A549 (cell line): ENCODE measurements at regions not wholly inside any gene's neighbourhood (a gene's known extent, or its start where the extent isn't known, plus 50 kb on each side); places are given as distances from the start of the nearest gene placed in this dataset.
"Not testable (repeated sequence)": the region's sequence is repeated elsewhere in the genome, so short reads cannot be mapped to it uniquely, and the experiment has no call there.

Experiments
- ATAC-seq, 2 experiments: fragments of 200-7000 bp in 1 of 2; fragments of >200 bp in 1 of 2; cut with Nextera tagmentation in 1 of 2; cut with Tn5 transposase in 1 of 2; 3 replicates each; pipeline versions ENCODE4 v1.8.0 to v1.9.1; 2018 to 2020; ENCODE audit warnings: mild to moderate bottlenecking in 1 of 2, moderate library complexity in 1 of 2
- CTCF ChIA-PET: fragments of 300-600 bp; sonication (Branson Sonifier 250); formaldehyde crosslinking; extraction: SDS; loops from one replicate; lab custom pipeline; 2021; ENCODE audit warnings: antibody characterized with exemption, inconsistent platforms; lab: Yijun Ruan, JAX
- POLR2A ChIA-PET: fragments of 350-600 bp; formaldehyde crosslinking; extraction: SDS; loops from one replicate; lab custom pipeline; 2021; ENCODE audit warnings: antibody characterized with exemption, inconsistent platforms; lab: Yijun Ruan, JAX
- DNase-seq, 2 experiments: peaks; one replicate each; pipeline versions ENCODE4 v3.0.0 to v3.0.0-alpha.2; 2011 to 2016; ENCODE audit warnings: low read depth in 1 of 2, low spot score in 1 of 2
- FAIRE-seq: peaks from 2 replicates; lab custom pipeline; 2011; peaks lifted over from hg19 to GRCh38; lab: Jason Lieb, UNC
- H3K27ac ChIP-seq, 2 experiments: fragments of >200 bp; sonication (Bioruptor Twin); formaldehyde crosslinking; 3 replicates each; pipeline ENCODE4 v1.5.1; 2016 to 2017
- H3K4me1 ChIP-seq: fragments of >200 bp; sonication (Bioruptor Twin); formaldehyde crosslinking; 3 replicates; pipeline ENCODE4 v1.6.1; 2016
- H3K4me2 ChIP-seq: fragments of >200 bp; sonication (Bioruptor Twin); formaldehyde crosslinking; 3 replicates; pipeline ENCODE4 v1.6.1; 2016
- H3K4me3 ChIP-seq: fragments of >200 bp; sonication (Bioruptor Twin); formaldehyde crosslinking; 3 replicates; pipeline ENCODE4 v1.5.1; 2016
- H3K9me3 ChIP-seq: fragments of >200 bp; sonication (Bioruptor Twin); formaldehyde crosslinking; 3 replicates; pipeline ENCODE4 v1.6.1; 2016
- CEBPB ChIP-seq, 2 experiments: fragments of >200 bp in 1 of 2; sonication (Bioruptor Twin) in 1 of 2; formaldehyde crosslinking in 1 of 2; IDR thresholded peaks; 2 replicates each; pipeline ENCODE4 v1.6.1; 2012 to 2016
- EHMT2 ChIP-seq: fragments of 200-600 bp; sonication (generic); IDR thresholded peaks from 2 replicates; pipeline ENCODE4 v1.6.1; 2016; ENCODE audit warnings: antibody characterized with exemption, low read depth, mild to moderate bottlenecking, moderate library complexity
- FOXS1 ChIP-seq: fragments of 250-450 bp; sonication (Bioruptor Pico); IDR thresholded peaks from 2 replicates; pipeline ENCODE4 v1.5.0; 2020; ENCODE audit warnings: mild to moderate bottlenecking, moderate library complexity
- HDAC2 ChIP-seq: fragments of 200-600 bp; sonication (generic); IDR thresholded peaks from 2 replicates; pipeline ENCODE4 v1.6.1; 2016
- HEYL ChIP-seq: fragments of 250-450 bp; sonication (Bioruptor Pico); IDR thresholded peaks from 2 replicates; pipeline ENCODE4 v1.8.0; 2021; ENCODE audit warnings: mild to moderate bottlenecking, moderate library complexity
- HMGXB4 ChIP-seq: fragments of 250-450 bp; sonication (Bioruptor Pico); IDR thresholded peaks from 2 replicates; pipeline ENCODE4 v1.5.0; 2021; ENCODE audit warnings: mild to moderate bottlenecking, moderate library complexity, borderline replicate concordance
- HOXB5 ChIP-seq: fragments of 250-450 bp; sonication (Bioruptor Pico); IDR thresholded peaks from 2 replicates; pipeline ENCODE4 v1.5.0; 2020; ENCODE audit warnings: mild to moderate bottlenecking, moderate library complexity
- JUNB ChIP-seq: fragments of >200 bp; sonication (Bioruptor Twin); formaldehyde crosslinking; IDR thresholded peaks from 2 replicates; pipeline ENCODE4 v1.6.1; 2016
- MAFK ChIP-seq: fragments of 450-650 bp; IDR thresholded peaks from 2 replicates; pipeline ENCODE4 v1.6.1; 2014; ENCODE audit not compliant: partially characterized antibody
- NFE2L2 ChIP-seq: fragments of 150-350 bp; conservative IDR thresholded peaks from 2 replicates; pipeline ENCODE4 v1.6.1; 2014; ENCODE audit warnings: low read length
- NPAS2 ChIP-seq: fragments of 250-450 bp; sonication (Bioruptor Pico); IDR thresholded peaks from 2 replicates; pipeline ENCODE4 v1.8.0; 2022; ENCODE audit warnings: mild to moderate bottlenecking, moderate library complexity, borderline replicate concordance
- RCOR1 ChIP-seq: fragments of 150-350 bp; IDR thresholded peaks from 2 replicates; pipeline ENCODE4 v1.6.1; 2014; ENCODE audit warnings: antibody characterized with exemption, low read length, low read depth
- ZFP36 ChIP-seq: fragments of 450-650 bp; IDR thresholded peaks from 2 replicates; pipeline ENCODE4 v1.6.1; 2014; ENCODE audit warnings: borderline replicate concordance; ENCODE audit not compliant: partially characterized antibody
- ZSCAN20 ChIP-seq: fragments of 250-450 bp; sonication (Bioruptor Pico); IDR thresholded peaks from 2 replicates; pipeline ENCODE4 v1.8.0; 2022; ENCODE audit warnings: mild to moderate bottlenecking, moderate library complexity
- WGBS: methylation state at CpG from one replicate; pipeline ENCODE4 v1.1.6; 2017; ENCODE audit errors: missing lambda C conversion rate; 5-methylcytosine and 5-hydroxymethylcytosine counted together
- TF ChIP-seq, protein P1 (sequence below): IDR thresholded peaks from 2 replicates; pipeline ENCODE4 v1.6.1; 2012
- TF ChIP-seq, protein P2 (sequence below): IDR thresholded peaks from 2 replicates; pipeline ENCODE4 v1.6.1; 2012

DNA sequence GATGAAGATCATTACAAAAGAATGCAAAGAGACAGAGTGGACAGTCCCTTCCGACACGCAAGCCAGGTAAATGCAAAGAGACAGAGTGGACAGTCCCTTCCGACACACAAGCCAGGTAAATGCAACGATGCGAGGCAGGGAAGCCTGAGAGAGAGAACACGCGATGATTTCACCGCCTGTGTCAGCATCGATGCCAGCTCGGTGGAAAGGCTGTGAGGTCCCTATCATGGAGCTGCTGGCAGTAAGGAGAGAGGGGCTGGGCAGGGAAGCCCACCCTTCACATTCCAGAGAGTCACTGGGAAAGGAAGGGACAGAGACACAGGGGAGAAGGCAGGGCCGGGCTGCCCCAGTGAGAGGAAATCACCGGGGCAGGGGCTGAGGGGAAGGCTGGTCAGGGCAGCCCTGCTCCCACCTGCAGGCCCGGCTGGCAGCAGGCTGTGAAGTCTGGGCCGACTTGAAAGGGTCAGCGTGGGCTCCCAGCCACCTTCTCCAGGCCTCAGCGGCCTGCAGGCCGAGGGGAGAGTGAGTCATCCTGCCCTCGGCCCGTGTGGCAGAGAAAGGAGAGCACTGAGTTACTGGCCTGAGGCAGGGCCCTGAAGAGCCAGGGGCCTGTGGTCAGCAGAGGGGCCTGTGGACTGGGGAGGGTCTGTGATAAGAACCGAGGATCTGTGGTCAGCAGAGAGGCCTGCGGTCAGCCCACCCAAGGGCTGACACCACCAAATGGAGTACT is 80.4 kb downstream of the DACT2 start:
- ChIA-PET CTCF (no interaction called here), POLR2A (no interaction called here)
- TF ChIP-seq NPAS2 (CRISPR knock-in tag) (no peak), MAFK (no peak), HOXB5 (CRISPR knock-in tag) (no peak), HDAC2 (no peak)
- Histone ChIP-seq H3K4me3 (no peak overlapping the region), H3K4me1 (0 out of 3 replicates have a peak, but pooled peaks cover 3% of the 10 kb centered on the region), H3K27ac (peak overlapping the region in 1 of 2 experiments; percentile 69; a peak in 2 of 6 replicates), H3K9me3 (no peaks in the 10 kb centered on the region), H3K4me2 (no peak overlapping the region)
- peak; percentile 13 to 62; a peak in 3 of 6 replicates for ATAC-seq
- DNase-seq: no peak
- 77% methylated on average over 19 of the region's 21 CpGs for WGBS
- FAIRE-seq: no peak

- no peak overlapping the region for H3K27ac ChIP-seq
- H3K4me3 ChIP-seq: no peak overlapping the region
- POLR2A ChIA-PET: no interaction called here
- WGBS: 81% methylated on average over 11 of the region's 11 CpGs
- ATAC-seq: no peak
- H3K4me1 ChIP-seq: 0 out of 3 replicates have a peak, but pooled peaks cover 3% of the 10 kb centered on the region
- CTCF ChIA-PET: no interaction called here
- no peaks in the 10 kb centered on the region for H3K9me3 ChIP-seq
- no peak for DNase-seq
- no peak for FAIRE-seq
- H3K4me2 ChIP-seq: no peak overlapping the region
- TF ChIP-seq HEYL (no peak), ZFP36 (no peak), HOXB5 (CRISPR knock-in tag) (no peak), FOXS1 (no peak), JUNB (no peak), HMGXB4 (CRISPR knock-in tag) (no peak), EHMT2 (no peak), NFE2L2 (no peak), RCOR1 (no peak), ZSCAN20 (no peak), CEBPB (IDR thresholded peaks at IDR 0.05) (no peak)
- TF ChIP-seq, protein P1, sequence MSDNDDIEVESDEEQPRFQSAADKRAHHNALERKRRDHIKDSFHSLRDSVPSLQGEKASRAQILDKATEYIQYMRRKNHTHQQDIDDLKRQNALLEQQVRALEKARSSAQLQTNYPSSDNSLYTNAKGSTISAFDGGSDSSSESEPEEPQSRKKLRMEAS: no peak
- TF ChIP-seq, protein P2, sequence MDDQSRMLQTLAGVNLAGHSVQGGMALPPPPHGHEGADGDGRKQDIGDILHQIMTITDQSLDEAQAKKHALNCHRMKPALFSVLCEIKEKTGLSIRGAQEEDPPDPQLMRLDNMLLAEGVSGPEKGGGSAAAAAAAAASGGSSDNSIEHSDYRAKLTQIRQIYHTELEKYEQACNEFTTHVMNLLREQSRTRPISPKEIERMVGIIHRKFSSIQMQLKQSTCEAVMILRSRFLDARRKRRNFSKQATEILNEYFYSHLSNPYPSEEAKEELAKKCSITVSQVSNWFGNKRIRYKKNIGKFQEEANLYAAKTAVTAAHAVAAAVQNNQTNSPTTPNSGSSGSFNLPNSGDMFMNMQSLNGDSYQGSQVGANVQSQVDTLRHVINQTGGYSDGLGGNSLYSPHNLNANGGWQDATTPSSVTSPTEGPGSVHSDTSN: no peak
These were observed 81.2 kb downstream of the DACT2 start for GRCh38 chr6:168238159-168238909.

DNA sequence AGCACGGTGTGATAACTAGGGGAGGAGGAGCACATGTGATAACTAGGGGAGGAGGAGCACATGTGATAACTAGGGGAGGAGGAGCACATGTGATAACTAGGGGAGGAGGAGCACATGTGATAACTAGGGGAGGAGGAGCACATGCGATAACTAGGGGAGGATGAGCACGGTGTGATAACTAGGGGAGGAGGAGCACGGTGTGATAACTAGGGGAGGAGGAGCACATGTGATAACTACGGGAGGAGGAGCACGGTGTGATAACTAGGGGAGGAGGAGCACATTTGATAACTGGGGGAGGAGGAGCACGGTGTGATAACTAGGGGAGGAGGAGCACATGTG is 85.7 kb downstream of the DACT2 start:
- POLR2A ChIA-PET, H3K9me3 ChIP-seq, CTCF ChIA-PET, H3K4me1 ChIP-seq, FAIRE-seq, H3K4me3 ChIP-seq, H3K4me2 ChIP-seq, DNase-seq, ATAC-seq, H3K27ac ChIP-seq: not testable (repeated sequence)
- 83% methylated on average over 5 of the region's 7 CpGs for WGBS
